ENCODE measurements at regions not wholly inside any gene's neighbourhood (a gene's known extent, or its start where the extent isn't known, plus 50 kb on each side); places are given as distances from the start of the nearest gene placed in this dataset.
"Not testable (repeated sequence)": the region's sequence is repeated elsewhere in the genome, so short reads cannot be mapped to it uniquely, and the experiment has no call there.

DNA sequence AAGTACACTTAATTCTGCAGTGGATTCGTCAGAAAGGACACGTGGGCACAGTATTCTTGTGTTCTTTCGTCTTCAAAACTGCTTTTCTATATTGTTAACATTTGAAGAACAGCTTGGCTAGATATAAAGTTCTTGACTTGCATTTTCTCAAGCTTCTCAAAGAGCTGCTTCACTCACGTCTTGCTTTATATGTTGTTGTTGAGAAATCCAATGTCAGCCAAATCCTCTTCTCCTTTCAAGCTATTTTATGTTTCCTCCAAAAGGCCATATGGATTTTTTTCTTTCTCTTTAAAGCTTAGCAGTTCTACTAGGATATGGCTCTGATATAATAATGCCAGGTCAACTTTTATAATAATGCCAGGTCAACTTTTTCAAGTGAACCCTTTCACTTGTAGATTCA lies 65.5 kb upstream of the CYP1B1 start:
- DNase-seq: no peak
- TF ChIP-seq POLR2A (IDR thresholded peaks at IDR 0.05; ENCODE audit: low read length): no peak
- no peak for TF ChIP-seq GATA1 (IDR thresholded peaks at IDR 0.05; ENCODE audit: low read depth, low read length)

DNA sequence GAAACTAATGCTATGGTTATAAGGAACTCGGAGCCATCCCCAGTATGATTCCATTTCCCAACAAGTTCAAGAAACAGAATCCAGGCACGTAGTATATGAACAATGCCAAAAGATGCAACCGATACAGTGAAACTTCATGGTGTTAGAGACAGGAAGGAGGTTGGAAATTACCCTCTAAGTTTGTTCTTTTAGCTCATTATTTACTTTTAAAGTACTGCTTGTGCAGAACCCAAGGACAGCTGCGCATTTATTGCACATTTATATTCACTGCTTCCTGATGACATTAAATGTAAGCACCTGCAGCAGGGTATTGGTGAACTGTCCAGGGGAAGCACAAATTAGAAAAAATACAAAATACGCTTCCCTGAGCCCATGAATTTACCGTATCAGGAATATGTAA lies 63.0 kb upstream of the CYP1B1 start:
- no peak for DNase-seq
- no peak for TF ChIP-seq POLR2A (IDR thresholded peaks at IDR 0.05; ENCODE audit: low read length)
- TF ChIP-seq GATA1 (IDR thresholded peaks at IDR 0.05; ENCODE audit: low read depth, low read length): no peak

DNA sequence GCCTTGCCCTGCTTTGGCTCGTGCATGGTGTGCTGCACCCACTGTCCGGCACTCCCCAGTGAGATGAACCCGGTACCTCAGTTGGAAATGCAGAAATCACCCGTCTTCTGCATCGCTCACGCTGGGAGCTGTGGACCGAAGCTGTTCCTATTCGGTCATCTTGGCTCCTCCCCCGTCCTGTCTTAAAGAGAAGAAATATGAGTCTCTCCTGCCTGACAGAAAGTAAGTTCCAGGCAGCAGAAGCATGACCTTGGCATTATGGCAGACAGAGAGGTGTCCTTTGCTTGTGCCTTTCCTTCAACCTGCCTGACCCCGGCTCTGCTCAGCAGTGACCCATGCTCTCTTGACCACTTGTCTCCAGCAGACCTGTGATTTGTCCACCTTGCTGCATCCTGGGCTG lies 62.5 kb upstream of the CYP1B1 start:
- TF ChIP-seq GATA1 (IDR thresholded peaks at IDR 0.05; ENCODE audit: low read depth, low read length) (no peak), POLR2A (IDR thresholded peaks at IDR 0.05; ENCODE audit: low read length) (no peak)
- DNase-seq: no peak

DNA sequence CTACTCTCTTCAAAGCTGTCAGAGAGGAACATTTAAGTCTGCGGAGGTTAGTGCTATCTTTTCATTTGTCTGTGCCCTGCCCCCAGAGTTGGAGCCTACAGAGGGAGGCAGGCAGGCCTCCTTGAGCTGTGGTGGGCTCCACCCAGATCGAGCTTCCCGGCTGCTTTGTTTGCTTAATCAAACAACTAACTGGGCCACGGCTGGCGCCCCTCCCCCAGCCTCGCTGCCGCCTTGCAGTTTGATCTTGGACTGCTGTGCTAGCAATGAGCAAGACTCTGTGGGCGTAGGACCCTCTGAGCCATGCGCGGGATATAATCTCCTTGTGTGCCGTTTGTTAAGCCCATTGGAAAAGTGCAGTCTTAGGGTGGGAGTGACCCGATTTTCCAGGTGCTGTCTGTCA lies 62.0 kb upstream of the CYP1B1 start:
- DNase-seq: not testable (repeated sequence)

DNA sequence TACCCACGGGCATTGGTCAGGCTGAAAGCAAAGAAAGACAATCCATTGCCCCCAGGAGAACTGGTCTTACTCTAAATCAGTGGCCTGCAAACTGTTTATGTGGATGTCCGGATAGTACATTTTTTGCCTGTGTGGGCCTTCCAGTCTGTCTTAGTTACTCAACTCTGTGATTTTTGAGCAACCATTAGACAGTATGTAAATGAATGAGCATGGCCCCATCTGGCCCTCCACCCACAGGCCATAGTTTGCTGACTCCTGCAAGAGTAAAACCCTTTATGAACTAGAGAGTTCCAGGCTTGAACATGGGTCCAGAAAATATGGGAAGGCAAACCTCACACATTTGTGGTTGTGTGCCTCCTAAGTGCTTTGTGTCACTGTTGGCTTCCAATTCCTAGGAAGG lies 55.7 kb upstream of the CYP1B1 start:
- TF ChIP-seq GATA1 (IDR thresholded peaks at IDR 0.05; ENCODE audit: low read depth, low read length) (no peak), POLR2A (IDR thresholded peaks at IDR 0.05; ENCODE audit: low read length) (no peak)

DNA sequence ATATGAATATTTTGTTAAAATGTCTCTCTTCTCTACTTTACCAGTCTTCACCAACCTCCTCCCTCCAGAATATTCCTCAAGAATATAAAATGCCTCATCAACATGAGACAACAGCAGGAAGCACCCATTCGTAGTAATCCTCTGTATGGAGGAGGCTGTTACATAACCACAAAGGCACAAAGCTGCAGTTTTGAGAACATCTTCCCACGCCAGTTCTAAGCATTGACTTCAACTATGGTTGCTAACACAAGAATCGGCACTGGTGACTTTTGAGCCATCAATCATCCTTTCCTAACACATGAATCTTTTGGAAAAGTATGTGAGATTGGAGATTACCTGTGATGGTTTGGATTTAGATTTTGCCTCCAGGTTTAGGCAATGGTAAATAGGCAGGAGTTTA lies 54.9 kb upstream of the CYP1B1 start:
- no peak for DNase-seq
- no peak for TF ChIP-seq GATA1 (IDR thresholded peaks at IDR 0.05; ENCODE audit: low read depth, low read length)
- TF ChIP-seq POLR2A (IDR thresholded peaks at IDR 0.05; ENCODE audit: low read length): no peak

More for the DNA sequence above, 55.7 kb upstream of the CYP1B1 start:
- DNase-seq: no peak

DNA sequence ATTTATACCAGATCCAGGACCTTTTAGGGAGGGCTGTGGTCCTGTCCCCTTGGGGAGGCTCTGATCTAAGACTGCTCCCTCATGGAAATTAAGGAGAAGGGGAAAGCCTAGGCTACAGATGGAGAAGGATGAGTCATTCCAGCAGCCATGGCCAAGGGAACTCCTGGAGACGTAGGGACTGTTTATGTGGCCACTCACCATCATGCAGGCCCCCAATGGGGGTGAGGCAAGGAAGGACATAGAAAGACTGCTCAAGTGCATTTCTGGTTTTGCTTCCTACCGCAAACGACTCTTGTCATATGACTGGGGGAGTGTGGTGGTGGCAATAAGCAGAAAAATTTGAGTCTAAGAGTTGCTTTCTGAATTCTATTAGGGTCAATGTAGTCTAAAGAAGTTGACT lies 54.0 kb upstream of the CYP1B1 start:
- DNase-seq: no peak
- TF ChIP-seq GATA1 (IDR thresholded peaks at IDR 0.05; ENCODE audit: low read depth, low read length) (no peak), POLR2A (IDR thresholded peaks at IDR 0.05; ENCODE audit: low read length) (no peak)

DNA sequence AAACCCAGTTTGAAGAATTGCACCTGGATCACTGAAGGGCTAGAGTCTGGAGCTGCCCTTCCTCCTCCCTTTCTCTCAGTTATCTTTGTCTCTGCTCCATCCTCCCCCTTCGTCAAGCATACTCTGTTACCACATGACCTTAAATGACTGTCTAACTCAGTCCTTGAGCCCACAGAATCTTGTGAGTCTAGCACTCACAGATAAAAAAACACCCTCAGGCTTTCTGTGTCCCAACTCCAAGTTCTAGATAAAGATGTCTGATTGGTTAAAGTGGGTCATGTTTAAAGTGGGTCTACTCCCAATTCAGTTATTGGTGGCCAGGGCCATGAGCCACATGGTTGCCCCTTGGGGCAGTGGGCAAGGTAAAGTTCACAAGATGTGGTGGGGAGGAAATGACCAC lies 53.5 kb upstream of the CYP1B1 start:
- TF ChIP-seq GATA1 (IDR thresholded peaks at IDR 0.05; ENCODE audit: low read depth, low read length) (no peak), POLR2A (IDR thresholded peaks at IDR 0.05; ENCODE audit: low read length) (no peak)
- no peak for DNase-seq

DNA sequence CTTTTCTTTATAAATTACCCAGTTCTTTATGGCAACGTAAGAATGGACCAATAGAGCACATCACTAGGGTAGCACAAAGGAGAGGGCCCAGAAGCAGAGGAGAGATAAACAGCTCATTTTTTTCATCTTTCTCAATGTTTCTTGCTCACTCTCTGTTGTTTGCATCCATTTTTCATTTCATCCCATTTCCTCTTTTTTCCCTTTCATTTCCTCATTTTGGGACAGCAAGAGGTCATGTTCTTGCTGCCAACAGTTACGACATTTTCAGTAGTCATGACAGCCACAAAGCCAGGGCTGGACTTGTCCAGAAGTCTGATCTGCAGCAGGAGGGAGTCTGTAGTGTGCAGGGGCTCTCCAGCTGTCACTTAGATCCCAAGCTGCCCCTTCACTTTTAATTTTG lies 52.7 kb upstream of the CYP1B1 start:
- DNase-seq: no peak
- TF ChIP-seq POLR2A (IDR thresholded peaks at IDR 0.05; ENCODE audit: low read length) (no peak), GATA1 (IDR thresholded peaks at IDR 0.05; ENCODE audit: low read depth, low read length) (no peak)

DNA sequence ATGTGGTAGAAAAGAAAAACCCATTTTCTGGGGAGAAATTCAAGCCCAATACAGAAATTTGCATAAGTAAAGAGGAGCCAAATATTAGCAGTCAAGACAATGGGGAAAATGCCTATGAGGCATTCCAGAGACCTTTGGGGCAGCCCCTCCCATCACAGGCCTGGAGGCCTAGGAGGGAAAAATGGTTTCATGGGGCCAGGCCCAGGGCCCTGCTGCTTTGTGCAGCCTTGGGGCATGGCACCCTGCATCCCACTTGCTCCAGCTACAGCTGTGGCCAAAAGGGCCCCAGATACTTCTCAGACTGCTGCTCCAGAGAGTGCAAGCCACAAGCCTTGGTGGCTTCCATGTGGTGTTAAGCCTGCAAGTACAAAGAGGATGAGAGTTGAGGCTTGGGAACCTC lies 51.3 kb upstream of the CYP1B1 start:
- TF ChIP-seq POLR2A (IDR thresholded peaks at IDR 0.05; ENCODE audit: low read length) (no peak), GATA1 (IDR thresholded peaks at IDR 0.05; ENCODE audit: low read depth, low read length) (no peak)
- DNase-seq: no peak

DNA sequence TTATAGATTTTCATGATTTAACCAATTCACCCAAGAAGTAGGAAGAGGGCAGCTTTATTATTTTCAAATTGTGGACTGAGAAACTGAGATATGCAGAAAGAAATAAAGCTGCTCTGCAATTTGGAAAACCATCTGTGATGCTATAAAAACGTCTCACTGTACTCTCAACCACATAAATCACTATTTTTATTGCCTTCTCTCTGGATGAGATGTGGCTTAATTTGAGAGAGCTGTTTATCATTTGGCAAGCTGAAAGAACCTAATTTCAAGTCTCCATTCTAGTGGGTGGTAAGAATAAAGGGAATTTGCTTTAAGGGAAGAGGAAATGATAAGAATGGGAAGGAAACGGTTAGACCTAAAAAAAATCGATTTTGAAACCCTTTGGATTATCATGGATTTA lies 49.9 kb upstream of the CYP1B1 start:
- DNase-seq: no peak
- TF ChIP-seq POLR2A (IDR thresholded peaks at IDR 0.05; ENCODE audit: low read length) (no peak), GATA1 (IDR thresholded peaks at IDR 0.05; ENCODE audit: low read depth, low read length) (no peak)

All from erythroblast (primary cell).